Spleen (tissue), 11 donors: ENCODE measurements at regions not wholly inside any gene's neighbourhood (a gene's known extent, or its start where the extent isn't known, plus 50 kb on each side); places are given as distances from the start of the nearest gene placed in this dataset.

Experiments
- DNase-seq: peaks from one replicate; pipeline ENCODE4 v3.0.0-alpha.2; 2020
- H3K27ac ChIP-seq, 8 donors: fragments of 200-600 bp; sonication (generic) in 7 of 8; 1 replicate in 4 of 8; 2 replicates in 4 of 8; pipeline versions ENCODE4 v1.5.0 to v1.8.0; 2016 to 2021; ENCODE audit warnings: inconsistent platforms in 4 of 8, mild to moderate bottlenecking in 4 of 8, moderate library complexity in 1 of 8
- H3K27me3 ChIP-seq, 7 donors: fragments of 200-600 bp; sonication (generic) in 6 of 7; replicated peaks in 1 of 7; 1 replicate in 4 of 7; 2 replicates in 3 of 7; pipeline versions ENCODE4 v1.5.0 to v1.8.0; 2016 to 2021; ENCODE audit warnings: inconsistent platforms in 3 of 7, mild to moderate bottlenecking in 1 of 7
- H3K36me3 ChIP-seq, 6 donors: fragments of 200-600 bp; sonication (generic) in 5 of 6; 1 replicate in 4 of 6; 2 replicates in 2 of 6; pipeline versions ENCODE4 v1.5.0 to v1.8.0; 2016 to 2021; ENCODE audit warnings: inconsistent platforms in 2 of 6
- H3K4me1 ChIP-seq, 6 donors: fragments of 200-600 bp; sonication (generic) in 5 of 6; 1 replicate in 3 of 6; 2 replicates in 3 of 6; pipeline versions ENCODE4 v1.5.0 to v1.8.0; 2016 to 2021; ENCODE audit warnings: inconsistent platforms in 3 of 6
- H3K4me3 ChIP-seq, 8 donors: fragments of 200-600 bp; sonication (generic) in 7 of 8; 1 replicate in 4 of 8; 2 replicates in 4 of 8; pipeline versions ENCODE4 v1.5.0 to v1.8.0; 2016 to 2021; ENCODE audit warnings: inconsistent platforms in 4 of 8, mild to moderate bottlenecking in 4 of 8, moderate library complexity in 2 of 8
- H3K9me3 ChIP-seq, 8 donors: fragments of 200-600 bp; sonication (generic) in 7 of 8; 1 replicate in 4 of 8; 2 replicates in 4 of 8; pipeline versions ENCODE4 v1.5.0 to v1.8.0; 2016 to 2021; ENCODE audit warnings: inconsistent platforms in 4 of 8
- POLR2A ChIP-seq, 3 donors: fragments of 450-650 bp; IDR thresholded peaks; one replicate each; pipeline ENCODE4 v1.5.1; 2017; ENCODE audit warnings: antibody characterized with exemption in 3 of 3, mild to moderate bottlenecking in 1 of 3
- POLR2AphosphoS5 ChIP-seq, 3 donors: sonication (generic); formaldehyde crosslinking; IDR thresholded peaks; one replicate each; pipeline ENCODE4 v1.5.1; 2017; ENCODE audit warnings: antibody characterized with exemption in 3 of 3
- whole genome bisulfite sequencing, 5 donors: extraction: QIAGEN DNeasy Blood & Tissue Kit in 3 of 5; methylation state at CpG; one replicate each; pipeline versions ENCODE4 v1.1.5 to v1.1.7; 2013 to 2018; 5-methylcytosine and 5-hydroxymethylcytosine counted together
- intact Hi-C: fragments of 100-400 bp; cut with DNase I; formaldehyde crosslinking; loops from one replicate; pipeline ENCODE4 v1.15.0; 2023; ENCODE audit warnings: low total_unique reads
- TF ChIP-seq, protein P1 (sequence below), 11 experiments: fragments of 200-600 bp in 7 of 11; fragments of 450-650 bp in 4 of 11; sonication (generic) in 4 of 11; IDR thresholded peaks in 8 of 11; conservative IDR thresholded peaks in 3 of 11; 1 replicate in 7 of 11; 2 replicates in 4 of 11; pipeline versions ENCODE4 v1.4.0 to v1.8.0; 2016 to 2021; ENCODE audit warnings: antibody characterized with exemption in 11 of 11, inconsistent platforms in 4 of 11, mild to moderate bottlenecking in 1 of 11
- donor health status: healthy with polysubstance abuse.
- donor health status: DM: no; HTN: no; CAD: no; lungs with moderate emphysema.
- donor health status: DM: no; HTN: no; CAD: no.
- donor health status: Bipolar disorder and iron deficiency.
- donor health status: healthy.
- donor health status: DM: no; HTN: no; CAD: no.
- donor health status: DM: yes; HTN: yes; CAD: no.

DNA sequence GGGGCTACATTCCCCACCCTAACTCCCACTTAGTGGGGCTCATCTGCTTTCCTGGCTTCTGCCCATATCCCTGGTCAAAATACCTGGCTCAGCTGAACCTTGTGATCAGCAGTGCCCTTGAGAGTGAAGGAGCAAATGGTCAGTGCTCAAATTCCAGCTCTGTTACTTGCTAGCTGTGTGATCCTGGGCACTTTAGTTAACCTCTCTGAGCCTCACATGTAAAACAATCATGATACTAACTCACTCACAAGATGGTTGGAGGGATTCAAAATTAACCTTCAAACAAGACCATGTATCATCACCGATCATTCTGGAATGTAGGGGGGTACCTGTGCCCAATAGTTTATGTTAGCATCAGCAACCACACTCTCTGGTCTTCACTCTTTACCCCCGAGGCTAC lies 325.6 kb upstream of the TLE3 start:
- Histone ChIP-seq H3K4me1 (peaks cover 0 to 14% (median 6%) of the 10 kb centered on the region in 6 donors), H3K27me3 (peaks cover 0 to 30% (median 10%) of the 10 kb centered on the region in 7 donors), H3K4me3 (no peak overlapping the region), H3K9me3 (peaks cover 0 to 1% (median 0%) of the 10 kb centered on the region in 8 donors), H3K36me3 (no peaks in the 10 kb centered on the region), H3K27ac (no peak overlapping the region)
- TF ChIP-seq POLR2A (IDR thresholded peaks at IDR 0.05) (no peak), POLR2AphosphoS5 (IDR thresholded peaks at IDR 0.05) (no peak)
- TF ChIP-seq, protein P1, sequence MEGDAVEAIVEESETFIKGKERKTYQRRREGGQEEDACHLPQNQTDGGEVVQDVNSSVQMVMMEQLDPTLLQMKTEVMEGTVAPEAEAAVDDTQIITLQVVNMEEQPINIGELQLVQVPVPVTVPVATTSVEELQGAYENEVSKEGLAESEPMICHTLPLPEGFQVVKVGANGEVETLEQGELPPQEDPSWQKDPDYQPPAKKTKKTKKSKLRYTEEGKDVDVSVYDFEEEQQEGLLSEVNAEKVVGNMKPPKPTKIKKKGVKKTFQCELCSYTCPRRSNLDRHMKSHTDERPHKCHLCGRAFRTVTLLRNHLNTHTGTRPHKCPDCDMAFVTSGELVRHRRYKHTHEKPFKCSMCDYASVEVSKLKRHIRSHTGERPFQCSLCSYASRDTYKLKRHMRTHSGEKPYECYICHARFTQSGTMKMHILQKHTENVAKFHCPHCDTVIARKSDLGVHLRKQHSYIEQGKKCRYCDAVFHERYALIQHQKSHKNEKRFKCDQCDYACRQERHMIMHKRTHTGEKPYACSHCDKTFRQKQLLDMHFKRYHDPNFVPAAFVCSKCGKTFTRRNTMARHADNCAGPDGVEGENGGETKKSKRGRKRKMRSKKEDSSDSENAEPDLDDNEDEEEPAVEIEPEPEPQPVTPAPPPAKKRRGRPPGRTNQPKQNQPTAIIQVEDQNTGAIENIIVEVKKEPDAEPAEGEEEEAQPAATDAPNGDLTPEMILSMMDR (IDR thresholded peaks at IDR 0.05 in 8 of 11, conservative IDR thresholded peaks at IDR 0.05 in 3 of 11) = no peak
- intact Hi-C loops = no loop called here
- 80 to 87% (median 83%) methylated on average over 2 of the region's 2 CpGs for WGBS, 5 donors
- DNase-seq = no peak

DNA sequence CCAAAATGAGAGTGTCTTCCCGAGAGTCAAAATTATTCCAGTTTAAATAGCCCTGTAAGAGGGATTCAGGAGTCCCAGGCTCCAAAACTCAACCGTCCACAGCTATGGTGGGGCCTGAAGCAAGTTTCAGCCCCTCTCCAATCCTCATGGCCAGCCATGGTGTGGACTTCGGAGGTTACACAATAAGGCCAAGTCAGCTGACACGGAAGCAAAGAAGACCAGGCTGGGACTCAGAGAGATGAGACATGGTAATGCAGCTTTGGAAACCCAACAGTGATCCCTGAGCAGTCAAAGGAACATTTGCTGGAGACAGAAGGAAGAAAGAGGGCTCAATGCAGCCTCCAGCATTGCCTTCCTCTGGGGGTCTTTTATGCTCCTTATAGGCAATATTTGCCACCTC lies 324.6 kb upstream of the TLE3 start:
- 87 to 90% (median 89%) methylated on average over 4 of the region's 4 CpGs for WGBS, 5 donors
- Histone ChIP-seq H3K36me3 (no peaks in the 10 kb centered on the region), H3K4me3 (no peak overlapping the region), H3K4me1 (peaks cover 0 to 14% (median 6%) of the 10 kb centered on the region in 6 donors), H3K27ac (no peak overlapping the region), H3K27me3 (peaks cover 0 to 34% (median 10%) of the 10 kb centered on the region in 7 donors), H3K9me3 (no peaks in the 10 kb centered on the region)
- DNase-seq = no peak
- no peak for TF ChIP-seq POLR2AphosphoS5 (IDR thresholded peaks at IDR 0.05)
- TF ChIP-seq, protein P1 (IDR thresholded peaks at IDR 0.05 in 8 of 11, conservative IDR thresholded peaks at IDR 0.05 in 3 of 11) = no peak
- TF ChIP-seq POLR2A (IDR thresholded peaks at IDR 0.05) = no peak
- intact Hi-C loops = no loop called here

DNA sequence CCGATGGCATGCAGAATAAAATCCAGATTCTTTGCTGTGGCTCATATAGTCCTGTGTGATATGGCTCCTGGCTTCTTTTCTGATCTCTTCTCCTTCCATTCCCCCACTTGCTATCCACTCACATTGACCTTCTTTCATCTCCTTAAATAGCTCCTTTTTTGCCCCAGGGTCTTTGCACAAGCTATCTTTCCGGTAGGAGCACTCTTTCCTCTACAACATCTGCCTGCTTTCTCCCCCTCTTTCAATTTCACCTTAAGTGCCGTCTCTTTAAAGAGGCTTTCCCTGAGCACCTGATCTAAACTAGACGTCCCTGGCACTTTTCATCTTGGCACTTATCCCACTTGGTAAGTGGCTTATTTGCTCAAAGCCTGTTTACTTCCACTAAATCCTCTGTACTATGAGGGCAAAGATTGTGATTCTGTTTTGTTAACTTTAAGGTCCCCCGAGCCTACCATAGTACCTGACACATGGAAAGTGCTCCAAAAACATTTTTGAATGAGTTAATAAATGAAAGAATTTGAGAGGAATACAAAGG lies 323.3 kb upstream of the TLE3 start:
- no peaks in the 10 kb centered on the region for H3K36me3 ChIP-seq
- peaks cover 0 to 14% (median 6%) of the 10 kb centered on the region in 6 donors for H3K4me1 ChIP-seq
- WGBS, 5 donors = 69 to 82% (median 77%) methylated on average over 5 of the region's 5 CpGs
- peaks cover 0 to 44% (median 10%) of the 10 kb centered on the region in 7 donors for H3K27me3 ChIP-seq
- H3K4me3 ChIP-seq = no peak overlapping the region
- intact Hi-C loops = no loop called here
- no peak for TF ChIP-seq POLR2AphosphoS5 (IDR thresholded peaks at IDR 0.05)
- TF ChIP-seq, protein P1 (IDR thresholded peaks at IDR 0.05 in 8 of 11, conservative IDR thresholded peaks at IDR 0.05 in 3 of 11) = no peak
- no peak for TF ChIP-seq POLR2A (IDR thresholded peaks at IDR 0.05)
- DNase-seq = no peak
- H3K27ac ChIP-seq = no peak overlapping the region
- H3K9me3 ChIP-seq = peaks cover 0 to 4% (median 0%) of the 10 kb centered on the region in 8 donors

DNA sequence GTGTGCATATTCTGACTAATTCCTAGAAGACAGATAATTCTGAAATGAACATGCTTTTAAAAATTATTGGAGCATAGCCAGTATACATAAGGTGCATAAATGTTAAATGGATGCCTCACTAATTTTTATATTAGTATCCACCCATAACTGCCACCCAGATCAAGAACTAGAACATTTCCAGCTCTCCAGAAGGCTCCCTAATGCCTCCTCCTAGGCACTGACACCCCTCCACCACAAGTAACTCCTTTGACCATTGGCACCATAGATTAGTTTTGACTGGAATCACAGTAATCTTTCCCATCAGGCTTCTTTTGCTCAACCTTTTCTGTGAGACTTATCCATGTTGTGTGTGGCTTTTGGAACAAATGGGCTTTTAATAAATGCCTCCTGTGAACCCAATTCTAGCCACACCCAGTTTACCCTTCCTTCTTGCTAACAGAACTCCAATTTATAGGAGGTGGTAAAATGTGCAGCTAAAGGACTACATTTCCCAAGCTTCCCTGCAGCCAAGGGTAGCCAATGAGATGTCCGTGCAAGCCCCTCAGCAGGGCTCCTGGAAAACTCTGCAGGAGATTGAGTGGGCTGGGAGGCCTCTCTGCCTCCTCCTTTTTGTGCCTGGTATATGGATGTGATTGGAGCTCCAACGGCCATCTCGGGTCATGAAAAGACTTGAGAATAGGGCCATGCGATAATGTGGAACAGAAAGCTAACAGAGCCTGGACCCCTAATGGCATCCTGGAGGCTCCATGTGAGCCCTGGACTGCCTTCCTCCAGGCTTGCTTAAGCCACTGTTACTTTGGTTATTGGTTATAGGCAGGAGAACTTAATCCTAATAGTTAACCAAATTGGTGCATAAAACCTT lies 322.6 kb upstream of the TLE3 start:
- Histone ChIP-seq H3K27ac (no peak overlapping the region), H3K36me3 (no peaks in the 10 kb centered on the region), H3K9me3 (peaks cover 0 to 6% (median 0%) of the 10 kb centered on the region in 8 donors), H3K4me1 (peaks cover 0 to 11% (median 4%) of the 10 kb centered on the region in 6 donors), H3K27me3 (peaks cover 0 to 44% (median 6%) of the 10 kb centered on the region in 7 donors), H3K4me3 (no peak overlapping the region)
- intact Hi-C loops = no loop called here
- no peak for TF ChIP-seq POLR2AphosphoS5 (IDR thresholded peaks at IDR 0.05)
- TF ChIP-seq POLR2A (IDR thresholded peaks at IDR 0.05) = no peak
- TF ChIP-seq, protein P1 (IDR thresholded peaks at IDR 0.05 in 8 of 11, conservative IDR thresholded peaks at IDR 0.05 in 3 of 11) = no peak
- 68 to 94% (median 73%) methylated on average over 4 of the region's 4 CpGs for WGBS, 5 donors
- no peak for DNase-seq
